ENCODE measurements at regions not wholly inside any gene's neighbourhood (a gene's known extent, or its start where the extent isn't known, plus 50 kb on each side); places are given as distances from the start of the nearest gene placed in this dataset.

GRCh38 chr20:56952258-56953047 lies 314.0 kb downstream of the BMP7 start:
- no peak for DNase-seq
- no peak overlapping the region for H3K27ac ChIP-seq
- in situ Hi-C loops (cut with MboI; ENCODE audit: low pct_ligation_motif_present in 1 of 4, low pct_unique_long_range_greater_than_20kb in 1 of 4, low sequenced_read_pairs in 3 of 4) = no loop called here
- peaks cover 23% of the 10 kb centered on the region for H3K27me3 ChIP-seq
- intact Hi-C loops (cut with DNase I; ENCODE audit: low total_unique reads) = no loop called here
- 29 to 67% methylated on average over 7 to 19 of the region's 19 CpGs for WGBS, 2 donors (ENCODE audit: low coverage in 1 of 2)
- H3K36me3 ChIP-seq = no peaks in the 10 kb centered on the region
- H3K4me1 ChIP-seq = no peaks in the 10 kb centered on the region
- no peaks in the 10 kb centered on the region for H3K9me3 ChIP-seq
- no peak for TF ChIP-seq CTCF (IDR thresholded peaks at IDR 0.05)
- no peak for TF ChIP-seq POLR2AphosphoS5 (IDR thresholded peaks at IDR 0.05)
- no peak for TF ChIP-seq POLR2A (IDR thresholded peaks at IDR 0.05)
- TF ChIP-seq EP300 (IDR thresholded peaks at IDR 0.05; ENCODE audit: low read depth) = no peak
- H3K4me3 ChIP-seq = no peak overlapping the region

- WGBS, 2 donors (ENCODE audit: low coverage in 1 of 2) = 75 to 90% methylated on average over 2 to 23 of the region's 24 CpGs
- H3K4me1 ChIP-seq = no peaks in the 10 kb centered on the region
- H3K27ac ChIP-seq = no peak overlapping the region
- H3K9me3 ChIP-seq = no peaks in the 10 kb centered on the region
- no peaks in the 10 kb centered on the region for H3K36me3 ChIP-seq
- TF ChIP-seq POLR2AphosphoS5 (IDR thresholded peaks at IDR 0.05) (no peak), CTCF (IDR thresholded peaks at IDR 0.05) (no peak), POLR2A (IDR thresholded peaks at IDR 0.05) (no peak), EP300 (IDR thresholded peaks at IDR 0.05; ENCODE audit: low read depth) (no peak)
- no peak overlapping the region for H3K4me3 ChIP-seq
- intact Hi-C loops (cut with DNase I; ENCODE audit: low total_unique reads) = no loop called here
- H3K27me3 ChIP-seq = peaks cover 30% of the 10 kb centered on the region
- in situ Hi-C loops (cut with MboI; ENCODE audit: low pct_ligation_motif_present in 1 of 4, low pct_unique_long_range_greater_than_20kb in 1 of 4, low sequenced_read_pairs in 3 of 4) = no loop called here
- DNase-seq = no peak
These were observed 313.3 kb downstream of the BMP7 start for GRCh38 chr20:56953048-56953586.

GRCh38 chr20:56954797-56955196 lies 311.6 kb downstream of the BMP7 start:
- intact Hi-C loops (cut with DNase I; ENCODE audit: low total_unique reads) = no loop called here
- Histone ChIP-seq H3K36me3 (no peaks in the 10 kb centered on the region), H3K9me3 (no peaks in the 10 kb centered on the region), H3K27ac (no peak overlapping the region), H3K4me3 (no peak overlapping the region), H3K27me3 (peaks cover 45% of the 10 kb centered on the region), H3K4me1 (no peaks in the 10 kb centered on the region)
- WGBS, 2 donors (ENCODE audit: low coverage in 1 of 2) = 77% methylated on average over 15 of the region's 15 CpGs; no CpG with 5 or more reads in 1 of the 2 donors
- TF ChIP-seq POLR2A (IDR thresholded peaks at IDR 0.05) = no peak
- TF ChIP-seq POLR2AphosphoS5 (IDR thresholded peaks at IDR 0.05) = no peak
- no peak for TF ChIP-seq CTCF (IDR thresholded peaks at IDR 0.05)
- no peak for TF ChIP-seq EP300 (IDR thresholded peaks at IDR 0.05; ENCODE audit: low read depth)
- no peak for DNase-seq
- in situ Hi-C loops (cut with MboI; ENCODE audit: low pct_ligation_motif_present in 1 of 4, low pct_unique_long_range_greater_than_20kb in 1 of 4, low sequenced_read_pairs in 3 of 4) = no loop called here

- no peak for DNase-seq
- no peak for TF ChIP-seq CTCF (IDR thresholded peaks at IDR 0.05)
- TF ChIP-seq POLR2A (IDR thresholded peaks at IDR 0.05) = no peak
- no peak for TF ChIP-seq EP300 (IDR thresholded peaks at IDR 0.05; ENCODE audit: low read depth)
- no peak for TF ChIP-seq POLR2AphosphoS5 (IDR thresholded peaks at IDR 0.05)
- Histone ChIP-seq H3K27ac (no peak overlapping the region), H3K4me3 (no peak overlapping the region), H3K36me3 (no peaks in the 10 kb centered on the region), H3K4me1 (no peaks in the 10 kb centered on the region), H3K9me3 (no peaks in the 10 kb centered on the region), H3K27me3 (peaks cover 49% of the 10 kb centered on the region)
- intact Hi-C loops (cut with DNase I; ENCODE audit: low total_unique reads) (no loop called here), in situ Hi-C loops (cut with MboI; ENCODE audit: low pct_ligation_motif_present in 1 of 4, low pct_unique_long_range_greater_than_20kb in 1 of 4, low sequenced_read_pairs in 3 of 4) (no loop called here)
- WGBS, 2 donors (ENCODE audit: low coverage in 1 of 2) = 36% methylated on average over 9 of the region's 9 CpGs; no CpG with 5 or more reads in 1 of the 2 donors
These were observed 310.8 kb downstream of the BMP7 start for GRCh38 chr20:56955680-56956079.
